Right forelimb (tissue), 1 donor: ENCODE measurements at regions not wholly inside any gene's neighbourhood (a gene's known extent, or its start where the extent isn't known, plus 50 kb on each side); places are given as distances from the start of the nearest gene placed in this dataset.
"Not testable (repeated sequence)": the region's sequence is repeated elsewhere in the genome, so short reads cannot be mapped to it uniquely, and the experiment has no call there.

Experiments
- DNase-seq: peaks from one replicate; pipeline ENCODE4 v3.0.0-alpha.2; 2018

DNA sequence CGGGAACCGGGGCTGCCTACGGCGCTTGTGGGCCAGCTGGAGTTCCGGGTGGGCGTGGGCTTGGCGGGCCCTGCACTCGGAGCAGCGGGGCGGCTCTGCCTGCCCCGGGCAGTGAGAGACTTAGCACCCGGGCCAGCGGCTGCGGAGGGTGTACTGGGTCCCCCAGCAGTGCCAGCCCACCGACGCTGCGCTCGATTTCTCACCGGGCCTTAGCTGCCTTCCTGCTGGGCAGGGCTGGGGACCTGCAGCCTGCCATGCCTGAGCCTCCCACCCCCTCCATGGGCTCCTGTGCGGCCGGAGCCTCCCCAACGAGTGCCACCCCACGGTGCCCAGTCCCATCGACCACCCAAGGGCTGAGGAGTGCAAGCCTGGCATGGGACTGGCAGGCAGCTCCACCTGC lies 72.8 kb upstream of the SSBP2 start:
- DNase-seq = not testable (repeated sequence)

- DNase-seq = no peak
These were observed 70.0 kb upstream of the SSBP2 start for GRCh38 chr5:81820863-81821262.

GRCh38 chr5:81820318-81820636 lies 69.4 kb upstream of the SSBP2 start:
- DNase-seq = no peak

GRCh38 chr5:81819556-81820317 lies 68.8 kb upstream of the SSBP2 start:
- DNase-seq = no peak

- DNase-seq = no peak
These were observed 67.1 kb upstream of the SSBP2 start for GRCh38 chr5:81817980-81818379.

- no peak for DNase-seq
These were observed 66.2 kb upstream of the SSBP2 start for GRCh38 chr5:81817086-81817485.

GRCh38 chr5:81815321-81815720 lies 64.4 kb upstream of the SSBP2 start:
- no peak for DNase-seq

DNA sequence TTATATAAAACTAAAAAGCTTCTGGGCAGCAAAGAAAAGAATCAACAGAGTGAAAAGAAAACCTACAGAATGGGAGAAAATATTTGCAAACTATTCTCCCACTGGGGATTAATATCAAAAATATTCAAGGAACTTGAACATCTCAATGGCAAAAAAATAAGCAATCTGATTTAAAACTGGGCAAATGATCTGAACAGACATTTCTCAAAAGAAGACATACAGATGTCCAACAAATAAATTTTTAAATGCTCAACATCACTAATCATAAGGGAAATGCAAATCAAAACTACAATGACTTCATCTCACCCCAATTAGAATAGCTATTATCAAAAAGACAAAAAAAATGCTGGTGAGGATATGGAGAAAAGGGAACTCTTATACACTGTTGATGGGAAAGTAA lies 57.2 kb upstream of the SSBP2 start:
- no peak for DNase-seq

GRCh38 chr5:81805086-81805485 lies 54.2 kb upstream of the SSBP2 start:
- no peak for DNase-seq

DNA sequence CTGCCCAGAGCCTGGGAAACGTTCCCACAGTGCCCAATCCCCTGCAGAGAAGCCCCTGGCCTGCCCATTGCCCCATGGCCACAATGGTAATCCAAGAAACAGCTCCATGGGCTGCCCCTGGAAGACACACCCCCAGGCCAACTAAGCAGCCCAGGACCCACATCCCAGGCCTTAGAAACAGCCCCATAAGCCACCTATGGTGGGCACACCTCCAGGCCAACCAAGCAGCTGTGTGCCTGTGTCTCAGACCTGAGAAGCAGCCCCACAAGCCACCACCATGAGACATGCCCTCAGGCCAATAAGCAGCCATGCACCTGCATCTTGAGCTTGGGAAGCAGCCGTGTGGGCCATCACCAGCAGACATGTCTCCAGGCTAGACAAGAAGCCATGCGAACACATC lies 52.9 kb upstream of the SSBP2 start:
- DNase-seq = no peak

DNA sequence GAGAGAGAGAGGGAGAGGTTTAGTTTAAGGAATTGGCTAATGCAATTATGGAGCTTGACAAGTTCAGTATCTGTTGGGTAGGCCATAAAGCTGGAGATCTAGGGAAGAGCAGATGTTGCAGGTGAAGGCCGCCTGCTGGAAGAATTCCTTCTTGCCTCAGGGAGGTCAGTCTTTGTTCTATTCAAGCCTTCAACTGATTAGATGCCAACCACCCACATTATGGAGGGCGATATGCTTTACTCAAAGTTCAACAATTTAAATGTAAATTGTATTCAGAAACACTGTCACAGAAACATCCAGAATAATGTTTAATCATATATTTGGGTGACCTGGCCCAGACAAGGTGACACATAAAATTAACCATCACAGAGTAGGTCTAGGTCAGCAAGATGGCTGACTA lies 51.7 kb upstream of the SSBP2 start:
- no peak for DNase-seq

- DNase-seq = no peak
These were observed 51.1 kb upstream of the SSBP2 start for GRCh38 chr5:81802020-81802419.

DNA sequence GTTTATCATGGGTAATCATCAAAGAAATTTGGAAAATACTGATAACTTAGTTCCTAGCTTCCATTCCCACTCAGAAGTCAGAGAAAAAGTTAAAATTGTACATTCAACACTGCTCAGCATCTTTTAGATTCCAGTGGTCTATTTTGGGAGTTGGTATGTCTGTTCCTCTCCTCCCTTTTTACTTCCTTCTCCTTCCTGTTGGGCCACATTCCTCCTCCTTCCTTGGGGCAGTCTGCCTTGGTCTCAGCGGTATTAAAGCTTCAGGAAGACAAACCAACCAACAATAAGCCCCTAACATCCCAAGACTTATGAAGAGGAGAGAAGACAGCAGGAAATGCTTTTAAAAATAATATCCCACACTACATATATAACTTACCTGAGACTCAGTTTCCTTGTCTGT lies 49.9 kb upstream of the SSBP2 start:
- DNase-seq = no peak
